Fibroblast of lung (primary cell): ENCODE measurements at regions not wholly inside any gene's neighbourhood (a gene's known extent, or its start where the extent isn't known, plus 50 kb on each side); places are given as distances from the start of the nearest gene placed in this dataset.

Experiments
- DNase-seq, 2 donors: peaks; one replicate each; pipeline versions ENCODE4 v3.0.0 to v3.0.0-alpha.2; 2010; ENCODE audit warnings: low read depth in 2 of 2
- H2AFZ ChIP-seq: 2 replicates; pipeline ENCODE4 v1.5.1; 2012; ENCODE audit warnings: low read length, control low read depth, inconsistent platforms
- H3K27ac ChIP-seq: 2 replicates; pipeline ENCODE4 v1.5.1; 2011; ENCODE audit warnings: low read length, control low read depth; ENCODE audit not compliant: insufficient read depth
- H3K27me3 ChIP-seq: 2 replicates; pipeline ENCODE4 v1.5.1; 2011; ENCODE audit warnings: mild to moderate bottlenecking, low read length; ENCODE audit not compliant: control insufficient read depth, insufficient read depth
- H3K36me3 ChIP-seq: 2 replicates; pipeline ENCODE4 v1.5.1; 2011; ENCODE audit warnings: low read length; ENCODE audit not compliant: control insufficient read depth, insufficient read depth
- H3K4me1 ChIP-seq: 2 replicates; pipeline ENCODE4 v1.5.1; 2011; ENCODE audit warnings: low read length; ENCODE audit not compliant: control insufficient read depth, insufficient read depth; ENCODE audit errors: extremely low read depth
- H3K4me2 ChIP-seq: 2 replicates; pipeline ENCODE4 v1.5.1; 2011; ENCODE audit warnings: low read length, control low read depth; ENCODE audit not compliant: insufficient read depth; ENCODE audit errors: extremely low read depth
- H3K4me3 ChIP-seq, 4 experiments: fragments of 200-600 bp in 1 of 4; sonication (generic) in 1 of 4; replicated peaks in 1 of 4; 2 replicates each; pipeline ENCODE4 v1.5.1; 2011 to 2016; ENCODE audit warnings: low read length in 4 of 4, low read depth in 3 of 4, mild to moderate bottlenecking in 3 of 4, control low read depth in 2 of 4, inconsistent platforms in 1 of 4, mixed read lengths in 1 of 4; ENCODE audit not compliant: insufficient read depth in 1 of 4; ENCODE audit errors: control extremely low read depth in 1 of 4
- H3K79me2 ChIP-seq: 2 replicates; pipeline ENCODE4 v1.5.1; 2012; ENCODE audit warnings: mild to moderate bottlenecking, low read length, inconsistent platforms; ENCODE audit not compliant: control insufficient read depth, insufficient read depth
- H3K9ac ChIP-seq: 2 replicates; pipeline ENCODE4 v1.5.1; 2011; ENCODE audit warnings: mild to moderate bottlenecking, low read length, control low read depth; ENCODE audit not compliant: insufficient read depth
- H3K9me3 ChIP-seq: 2 replicates; pipeline ENCODE4 v1.5.1; 2012; ENCODE audit warnings: low read depth, low read length; ENCODE audit not compliant: control insufficient read depth, insufficient read depth
- H4K20me1 ChIP-seq: 2 replicates; pipeline ENCODE4 v1.5.1; 2011; ENCODE audit warnings: low read length; ENCODE audit not compliant: control insufficient read depth, insufficient read depth; ENCODE audit errors: extremely low read depth
- CTCF ChIP-seq, 2 donors: IDR thresholded peaks in 1 of 2; conservative IDR thresholded peaks in 1 of 2; 1 replicate in 1 of 2; 2 replicates in 1 of 2; pipeline ENCODE4 v1.5.1; 2011 to 2012; ENCODE audit warnings: low read length in 2 of 2, control low read depth in 1 of 2, inconsistent platforms in 1 of 2, low read depth in 1 of 2, mild to moderate bottlenecking in 1 of 2
- EZH2 ChIP-seq: IDR thresholded peaks from 2 replicates; pipeline ENCODE4 v1.5.1; 2012; ENCODE audit warnings: low read length, control low read depth, mild to moderate bottlenecking; ENCODE audit errors: missing control alignments

DNA sequence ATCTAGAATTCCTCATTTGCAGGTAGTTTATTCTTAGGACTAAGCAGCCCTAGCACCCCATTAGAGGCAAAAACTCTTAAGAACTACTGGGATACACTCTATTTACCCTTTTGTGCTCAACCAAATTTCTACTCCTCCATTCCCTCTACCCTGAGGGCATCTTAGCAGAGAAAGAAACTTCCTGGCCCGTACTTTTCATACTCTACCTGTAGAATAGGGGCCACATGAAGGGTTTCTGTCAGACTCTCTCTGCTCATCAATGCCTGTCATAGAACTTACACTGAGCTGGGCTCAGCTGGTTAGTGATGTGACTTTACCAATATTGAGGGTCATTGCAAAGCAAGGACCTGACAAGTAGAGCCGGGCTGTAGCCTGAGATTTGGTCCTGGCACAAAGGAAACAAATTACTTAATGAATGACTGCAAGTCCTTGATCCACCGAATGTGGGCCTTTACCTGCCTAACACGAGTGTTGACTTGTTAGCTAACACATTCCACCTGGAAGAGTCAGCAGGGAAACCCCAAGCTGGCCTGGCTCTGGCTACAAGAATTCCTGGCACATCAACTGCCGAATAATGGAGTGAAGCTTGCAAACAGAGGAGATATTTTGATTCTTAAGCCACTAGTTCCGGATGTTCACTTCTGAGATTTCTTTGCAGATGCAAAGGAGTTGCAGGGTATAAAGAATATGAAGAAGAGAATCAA, 280.5 kb upstream of the JAG1 start:
- Histone ChIP-seq H2AFZ (no peak overlapping the region), H3K79me2 (no peaks in the 10 kb centered on the region), H4K20me1 (no peaks in the 10 kb centered on the region), H3K27ac (no peak overlapping the region), H3K27me3 (no peaks in the 10 kb centered on the region), H3K36me3 (no peaks in the 10 kb centered on the region), H3K9me3 (no peaks in the 10 kb centered on the region), H3K4me1 (no peaks in the 10 kb centered on the region), H3K4me2 (no peak overlapping the region), H3K4me3 (no peak overlapping the region), H3K9ac (no peak overlapping the region)
- DNase-seq, result peak in 1 of 2 donors; percentile 71
- TF ChIP-seq EZH2 (no peak), CTCF (conservative IDR thresholded peaks at IDR 0.05 in 1 of 2, IDR thresholded peaks at IDR 0.05 in 1 of 2; ENCODE audit: low read depth in 1 of 2, low read length in 2 of 2) (no peak)

DNA sequence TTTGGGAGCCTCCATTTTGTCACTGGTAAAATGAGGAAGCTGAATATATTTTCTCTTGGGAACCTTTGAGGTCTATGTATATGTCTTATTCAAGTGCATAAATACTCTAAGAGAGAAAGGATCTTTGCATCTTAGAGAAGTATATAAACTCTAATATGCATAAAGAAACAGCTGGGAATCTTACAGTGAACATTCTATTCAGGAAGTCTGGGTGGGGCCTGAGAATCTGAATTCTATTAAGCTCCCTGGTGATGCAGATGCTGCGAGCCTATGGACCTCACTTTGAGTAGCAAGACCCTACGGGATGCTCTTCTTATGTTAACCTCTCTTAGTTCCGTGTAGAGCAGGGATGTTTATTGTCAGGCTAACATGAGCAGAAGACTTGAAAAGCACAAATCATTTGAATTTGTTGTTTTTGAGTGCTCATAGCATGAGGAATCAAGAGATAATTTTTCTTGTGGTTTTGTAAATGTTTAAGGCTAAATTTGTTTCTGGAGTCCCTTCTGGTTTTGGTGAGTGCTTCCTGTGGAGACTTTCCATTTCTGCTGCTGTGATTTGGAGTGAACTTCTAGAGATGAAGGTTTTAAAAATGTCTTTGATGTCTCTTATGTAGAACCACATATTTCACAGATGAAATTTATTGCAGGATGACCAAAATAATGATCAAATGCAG, 281.2 kb upstream of the JAG1 start:
- DNase-seq, result peak in 1 of 2 donors; percentile 26
- no peak overlapping the region for H2AFZ ChIP-seq

More for the DNA sequence above, 281.2 kb upstream of the JAG1 start:
- H3K36me3 ChIP-seq, result no peaks in the 10 kb centered on the region
- no peaks in the 10 kb centered on the region for H3K4me1 ChIP-seq
- H3K4me2 ChIP-seq, result no peak overlapping the region
- H3K27ac ChIP-seq, result no peak overlapping the region
- H3K27me3 ChIP-seq, result no peaks in the 10 kb centered on the region
- no peak overlapping the region for H3K9ac ChIP-seq
- no peak overlapping the region for H3K4me3 ChIP-seq
- no peak for TF ChIP-seq CTCF (conservative IDR thresholded peaks at IDR 0.05 in 1 of 2, IDR thresholded peaks at IDR 0.05 in 1 of 2; ENCODE audit: low read depth in 1 of 2, low read length in 2 of 2)
- TF ChIP-seq EZH2, result no peak
- H4K20me1 ChIP-seq, result no peaks in the 10 kb centered on the region
- no peaks in the 10 kb centered on the region for H3K9me3 ChIP-seq
- H3K79me2 ChIP-seq, result no peaks in the 10 kb centered on the region
